ENCODE measurements at regions not wholly inside any gene's neighbourhood (a gene's known extent, or its start where the extent isn't known, plus 50 kb on each side); places are given as distances from the start of the nearest gene placed in this dataset.

- no peak for TF ChIP-seq CTCF (IDR thresholded peaks at IDR 0.05; ENCODE audit: low read length)
- no peak for TF ChIP-seq EZH2 (IDR thresholded peaks at IDR 0.05; ENCODE audit: borderline replicate concordance, low read length)
Observed at GRCh38 chr15:94882071-94882712, 650.8 kb downstream of the MCTP2 start.
